HepG2 (cell line): ENCODE measurements at regions not wholly inside any gene's neighbourhood (a gene's known extent, or its start where the extent isn't known, plus 50 kb on each side); places are given as distances from the start of the nearest gene placed in this dataset.

Source experiments
- CTCF ChIP-seq: sonication (generic); formaldehyde crosslinking; IDR thresholded peaks from 2 replicates; pipeline ENCODE4 v1.5.0; 2020; ENCODE audit warnings: mild to moderate bottlenecking, missing genetic modification reagents, moderate library complexity
- HMG20B ChIP-seq: conservative IDR thresholded peaks from 2 replicates; pipeline ENCODE4 v1.6.1; 2016; ENCODE audit warnings: missing genetic modification reagents, missing compliant biosample characterization
- LCORL ChIP-seq, 2 experiments: fragments of 450-650 bp in 1 of 2; sonication (generic) in 1 of 2; formaldehyde crosslinking in 1 of 2; IDR thresholded peaks; 2 replicates each; pipeline versions ENCODE4 v1.5.0 to v1.6.1; 2017 to 2020; ENCODE audit warnings: antibody characterized with exemption in 1 of 2, missing genetic modification reagents in 1 of 2
- PPARG ChIP-seq: conservative IDR thresholded peaks from 2 replicates; pipeline ENCODE4 v1.6.1; 2016; ENCODE audit warnings: missing biosample characterization, missing genetic modification reagents
- ZNF577 ChIP-seq: sonication (generic); formaldehyde crosslinking; IDR thresholded peaks from 2 replicates; pipeline ENCODE4 v1.4.0; 2020; ENCODE audit warnings: mild to moderate bottlenecking, low read depth, missing genetic modification reagents, borderline replicate concordance
- ZNF589 ChIP-seq: sonication (generic); formaldehyde crosslinking; conservative IDR thresholded peaks from 2 replicates; pipeline ENCODE4 v1.8.0; 2022; ENCODE audit warnings: mild to moderate bottlenecking, moderate library complexity, missing genetic modification reagents
- ZNF646 ChIP-seq: sonication (generic); formaldehyde crosslinking; IDR thresholded peaks from 2 replicates; pipeline ENCODE4 v1.9.0; 2021; ENCODE audit warnings: mild to moderate bottlenecking, missing genetic modification reagents
- ZNF75D ChIP-seq: sonication (generic); formaldehyde crosslinking; IDR thresholded peaks from 2 replicates; pipeline ENCODE4 v1.8.1; 2023; ENCODE audit warnings: missing genetic modification reagents, mild to moderate bottlenecking, borderline replicate concordance

DNA sequence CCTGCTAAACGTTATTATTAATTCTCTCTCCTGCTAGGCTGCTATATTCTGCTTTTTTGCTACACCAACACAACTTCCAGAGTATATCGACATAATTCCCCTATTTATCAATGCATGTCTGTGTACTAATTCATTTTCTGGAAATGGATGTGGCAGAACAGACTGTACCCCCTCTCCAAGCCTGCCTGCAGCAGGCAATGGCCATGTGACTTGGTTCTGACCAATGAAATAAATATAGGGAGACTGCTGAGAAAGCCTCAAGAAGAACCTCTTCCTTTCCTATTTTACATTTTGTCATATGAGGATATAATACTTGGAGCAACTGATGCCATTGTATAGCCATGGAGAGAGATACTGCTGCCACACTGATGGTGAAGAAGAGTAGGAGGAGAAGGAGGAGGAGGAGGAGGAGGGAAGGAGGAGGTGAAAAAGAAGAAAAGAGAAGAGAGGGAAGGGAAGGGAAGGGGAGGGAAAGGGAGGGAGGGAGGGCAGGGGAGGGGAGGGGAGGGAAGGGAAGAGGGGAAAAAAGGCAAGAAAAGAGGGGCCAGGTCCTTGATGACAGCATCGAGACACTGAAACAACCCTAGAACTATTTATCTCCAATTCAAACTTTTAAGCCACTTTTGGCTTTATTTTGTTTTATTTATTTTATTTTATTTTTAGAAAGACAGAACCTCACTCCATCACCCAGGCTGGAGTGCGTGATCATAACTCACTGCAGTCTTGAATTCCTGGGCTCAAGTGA is 57.0 kb upstream of the SPP1 start:
- TF ChIP-seq CTCF (no peak), ZNF646 (no peak), ZNF589 (CRISPR knock-in tag) (no peak), ZNF75D (no peak), LCORL (IDR thresholded peaks at IDR 0.05) (no peak), LCORL (CRISPR knock-in tag; IDR thresholded peaks at IDR 0.05) (no peak), PPARG (CRISPR knock-in tag) (no peak), ZNF577 (CRISPR knock-in tag) (no peak), HMG20B (CRISPR knock-in tag) (no peak)
